Esophagus (tissue), 2 donors: ENCODE measurements at regions not wholly inside any gene's neighbourhood (a gene's known extent, or its start where the extent isn't known, plus 50 kb on each side); places are given as distances from the start of the nearest gene placed in this dataset.

Experiments
- H3K27ac ChIP-seq, 2 donors: one replicate each; pipeline ENCODE4 v1.5.1; 2013; ENCODE audit warnings: low read depth in 2 of 2, mild to moderate bottlenecking in 2 of 2, inconsistent platforms in 1 of 2, low read length in 1 of 2, moderate library complexity in 1 of 2
- H3K27me3 ChIP-seq, 2 donors: one replicate each; pipeline ENCODE4 v1.6.1; 2013; ENCODE audit warnings: low read length in 2 of 2, control low read depth in 1 of 2, mild to moderate bottlenecking in 1 of 2; ENCODE audit not compliant: insufficient read depth in 2 of 2, control insufficient read depth in 1 of 2
- H3K36me3 ChIP-seq, 2 donors: one replicate each; pipeline ENCODE4 v1.6.1; 2013; ENCODE audit warnings: low read length in 1 of 2; ENCODE audit not compliant: control insufficient read depth in 2 of 2, insufficient read depth in 2 of 2
- H3K4me1 ChIP-seq, 2 donors: one replicate each; pipeline ENCODE4 v1.6.1; 2013; ENCODE audit warnings: low read length in 1 of 2; ENCODE audit not compliant: control insufficient read depth in 2 of 2, insufficient read depth in 2 of 2
- H3K4me3 ChIP-seq, 2 donors: one replicate each; pipeline ENCODE4 v1.5.1; 2013; ENCODE audit warnings: low read length in 2 of 2, mild to moderate bottlenecking in 2 of 2, low read depth in 1 of 2, moderate library complexity in 1 of 2
- H3K9me3 ChIP-seq, 2 donors: one replicate each; pipeline ENCODE4 v1.6.1; 2013; ENCODE audit warnings: mild to moderate bottlenecking in 2 of 2, low read depth in 1 of 2, low read length in 1 of 2, moderate library complexity in 1 of 2; ENCODE audit not compliant: control insufficient read depth in 2 of 2, insufficient read depth in 1 of 2
- WGBS, 2 donors: extraction: QIAGEN DNeasy Blood & Tissue Kit; methylation state at CpG; one replicate each; pipeline ENCODE4 v1.1.7; 2013; 5-methylcytosine and 5-hydroxymethylcytosine counted together
- donor health status: healthy with polysubstance abuse.
- donor health status: Bipolar disorder and iron deficiency.

DNA sequence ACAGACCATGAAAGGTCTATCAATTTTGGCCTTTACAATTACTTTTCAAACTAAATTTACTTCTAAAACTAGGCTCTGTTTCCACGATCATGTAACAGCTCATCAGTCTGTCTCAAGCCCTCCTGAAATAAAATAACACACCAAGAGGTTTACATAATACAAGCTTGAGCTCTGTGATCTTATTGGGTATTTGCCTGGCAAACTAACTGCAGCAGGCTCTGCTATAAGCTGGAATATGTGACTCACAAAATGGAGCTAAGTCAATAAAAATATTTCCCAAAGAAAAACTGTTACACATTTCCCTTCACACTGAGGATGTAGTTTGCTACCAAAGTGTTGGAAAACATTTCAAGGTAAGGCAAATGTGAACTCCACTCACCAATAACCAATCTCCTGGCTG is 94.7 kb upstream of the GPM6B start:
- Histone ChIP-seq H3K27me3 (peaks cover 0 to 12% of the 10 kb centered on the region in 2 donors), H3K4me1 (no peaks in the 10 kb centered on the region), H3K27ac (no peak overlapping the region), H3K36me3 (no peaks in the 10 kb centered on the region), H3K4me3 (no peak overlapping the region), H3K9me3 (no peaks in the 10 kb centered on the region)
- WGBS, 2 donors, result 48 to 65% methylated on average over 1 of the region's 1 CpG

DNA sequence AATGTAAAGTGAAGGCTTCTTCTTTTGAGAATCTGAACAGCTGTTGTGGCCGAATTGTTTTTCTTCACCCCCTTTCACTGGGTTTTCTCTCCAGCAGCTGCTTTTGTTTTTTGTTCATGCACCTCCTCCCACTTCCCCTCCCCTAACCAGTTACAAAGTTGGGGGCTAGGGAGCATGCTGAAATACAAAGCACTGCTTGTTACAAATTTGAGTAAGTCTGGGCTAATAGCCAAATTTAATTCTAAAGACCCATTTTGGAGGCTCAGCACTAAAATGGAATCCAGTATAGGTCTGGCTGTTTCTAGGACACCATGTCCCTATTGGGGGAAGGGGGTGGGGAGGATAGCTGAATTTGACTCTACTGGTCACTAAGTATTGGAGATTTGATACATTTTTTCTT is 89.2 kb upstream of the GPM6B start:
- no peaks in the 10 kb centered on the region for H3K4me1 ChIP-seq
- no peaks in the 10 kb centered on the region for H3K9me3 ChIP-seq
- no peak overlapping the region for H3K4me3 ChIP-seq
- no peaks in the 10 kb centered on the region for H3K36me3 ChIP-seq
- peaks cover 0 to 8% of the 10 kb centered on the region in 2 donors for H3K27me3 ChIP-seq
- no peak overlapping the region for H3K27ac ChIP-seq
- WGBS, 2 donors, result 27 to 32% methylated on average over 1 of the region's 1 CpG

DNA sequence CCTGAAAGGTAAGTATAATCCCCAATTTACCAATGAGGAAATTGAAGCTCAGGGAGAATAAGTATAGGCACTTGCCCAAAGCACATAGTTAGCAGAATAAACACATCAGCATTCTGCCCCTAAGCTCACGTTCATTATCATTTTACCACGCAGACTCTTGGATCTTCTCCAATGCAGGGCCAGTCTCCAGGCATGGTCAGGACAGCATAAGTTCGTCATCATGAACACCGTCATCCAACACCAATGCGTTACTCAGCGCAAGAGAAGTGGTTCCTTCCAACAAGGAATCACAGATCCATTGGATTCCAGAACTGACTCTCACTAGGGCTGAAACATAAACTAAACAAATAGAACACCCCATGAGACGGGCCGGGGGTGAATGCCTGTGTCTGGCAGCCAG is 86.5 kb upstream of the GPM6B start:
- H3K27me3 ChIP-seq, result peaks cover 0 to 4% of the 10 kb centered on the region in 2 donors
- 73 to 74% methylated on average over 8 of the region's 8 CpGs for whole genome bisulfite sequencing, 2 donors
- H3K9me3 ChIP-seq, result no peaks in the 10 kb centered on the region
- H3K36me3 ChIP-seq, result no peaks in the 10 kb centered on the region
- no peak overlapping the region for H3K27ac ChIP-seq
- no peaks in the 10 kb centered on the region for H3K4me1 ChIP-seq
- H3K4me3 ChIP-seq, result no peak overlapping the region

DNA sequence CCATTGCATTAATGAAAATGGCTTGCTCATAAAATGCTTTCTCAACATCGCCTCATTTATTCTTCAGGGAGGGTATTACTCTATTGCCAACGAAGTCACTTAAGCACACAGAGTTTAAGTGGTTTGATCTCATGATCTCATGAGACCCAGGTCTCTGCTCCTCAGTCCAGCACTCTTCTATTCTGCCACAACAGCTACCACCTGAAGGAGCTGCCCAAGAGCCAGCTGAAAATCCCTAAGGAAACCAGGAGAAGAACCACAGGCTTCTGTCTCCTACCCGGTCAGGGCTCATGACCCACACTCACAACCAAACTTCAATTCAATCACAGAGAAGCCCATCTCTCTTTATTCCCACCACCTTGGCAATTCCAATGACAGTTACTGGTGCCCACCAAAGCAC is 85.5 kb upstream of the GPM6B start:
- Histone ChIP-seq H3K4me3 (no peak overlapping the region), H3K4me1 (no peaks in the 10 kb centered on the region), H3K36me3 (no peaks in the 10 kb centered on the region), H3K27me3 (peaks cover 0 to 2% of the 10 kb centered on the region in 2 donors), H3K27ac (no peak overlapping the region), H3K9me3 (no peaks in the 10 kb centered on the region)
- 89% methylated on average over 3 of the region's 3 CpGs for WGBS, 2 donors

DNA sequence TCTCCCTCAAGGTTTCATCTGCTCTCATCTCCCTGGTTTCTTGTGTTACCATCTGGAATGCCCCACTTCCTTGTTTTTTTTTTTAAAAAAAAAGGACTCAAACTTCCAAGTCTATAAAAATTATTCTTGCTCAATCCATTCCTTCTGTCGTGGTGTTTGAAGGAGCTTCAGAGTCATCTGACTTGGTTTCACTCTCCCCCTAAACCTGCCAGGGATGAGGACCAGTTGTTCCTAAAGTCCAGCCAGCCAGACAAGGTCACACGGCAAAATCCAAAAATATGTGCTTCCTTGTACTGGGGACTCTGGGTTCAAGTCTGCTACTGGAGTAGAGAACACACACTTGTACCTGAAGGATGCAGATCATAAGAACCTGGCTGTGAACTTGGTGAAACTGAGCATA is 84.5 kb upstream of the GPM6B start:
- Histone ChIP-seq H3K4me3 (no peak overlapping the region), H3K9me3 (no peaks in the 10 kb centered on the region), H3K36me3 (no peaks in the 10 kb centered on the region), H3K27ac (no peak overlapping the region), H3K27me3 (no peaks in the 10 kb centered on the region), H3K4me1 (no peaks in the 10 kb centered on the region)
- WGBS, 2 donors, result 69 to 73% methylated on average over 2 of the region's 2 CpGs

DNA sequence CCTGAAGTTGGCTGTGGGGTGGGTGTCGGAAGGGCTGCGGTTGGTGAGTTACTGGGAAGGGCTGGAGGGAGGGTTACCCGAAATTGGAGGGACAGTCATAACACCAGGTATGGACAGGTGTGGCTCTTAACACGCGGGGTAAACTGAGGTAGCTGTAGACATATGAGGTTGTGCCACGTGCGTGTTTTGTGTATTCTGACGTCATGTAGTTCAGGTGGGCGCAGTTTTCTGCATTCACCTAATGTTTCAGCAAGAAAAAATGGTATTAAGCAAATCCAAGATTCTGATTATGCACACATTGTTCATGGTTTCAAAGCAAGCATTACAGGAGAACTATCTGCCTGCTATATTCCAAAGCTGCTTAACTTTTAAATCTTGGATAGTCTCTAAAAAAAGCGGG is 83.5 kb upstream of the GPM6B start:
- 88 to 92% methylated on average over 10 of the region's 10 CpGs for WGBS, 2 donors
- Histone ChIP-seq H3K36me3 (no peaks in the 10 kb centered on the region), H3K4me1 (no peaks in the 10 kb centered on the region), H3K9me3 (no peaks in the 10 kb centered on the region), H3K27ac (no peak overlapping the region), H3K27me3 (no peaks in the 10 kb centered on the region), H3K4me3 (no peak overlapping the region)

DNA sequence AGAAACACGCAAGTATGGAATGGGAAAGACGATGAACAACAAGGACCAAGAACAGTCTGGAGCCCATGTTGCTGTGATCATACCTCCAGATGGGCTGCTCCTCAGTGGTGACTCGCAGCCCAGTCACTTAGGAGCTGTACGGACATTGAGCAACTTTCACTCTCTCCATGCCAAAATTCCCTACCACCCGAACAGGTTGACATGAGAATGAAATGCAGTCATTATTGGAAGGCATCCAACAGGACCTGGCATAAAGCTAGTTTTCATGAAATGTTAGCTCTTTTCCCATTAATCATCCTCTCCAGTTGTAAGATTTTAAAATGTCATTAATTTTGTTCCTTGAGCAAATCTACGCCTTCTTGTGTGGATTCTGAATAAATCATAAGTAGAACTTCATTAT is 82.7 kb upstream of the GPM6B start:
- Histone ChIP-seq H3K9me3 (no peaks in the 10 kb centered on the region), H3K36me3 (no peaks in the 10 kb centered on the region), H3K27ac (no peak overlapping the region), H3K4me1 (no peaks in the 10 kb centered on the region), H3K27me3 (no peaks in the 10 kb centered on the region), H3K4me3 (no peak overlapping the region)
- 29 to 48% methylated on average over 6 of the region's 6 CpGs for WGBS, 2 donors

DNA sequence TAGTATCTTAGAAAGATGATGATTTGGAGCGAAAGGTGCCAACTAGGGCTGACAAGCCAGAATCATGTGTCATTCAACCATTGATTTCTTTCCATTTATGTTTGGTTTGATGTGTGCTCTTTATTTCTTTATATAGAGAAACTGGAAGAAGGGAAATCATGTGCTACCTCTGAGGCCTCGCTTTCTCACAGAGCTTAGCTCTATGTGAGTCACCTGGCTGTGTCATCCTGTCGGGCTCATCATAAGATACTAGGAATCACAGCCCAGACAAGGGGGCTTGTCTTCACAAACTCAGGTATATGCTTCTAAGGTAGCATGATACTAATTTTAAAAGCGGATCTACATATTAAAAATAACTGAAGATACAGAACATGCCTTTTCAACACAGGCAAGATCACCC is 81.7 kb upstream of the GPM6B start:
- Histone ChIP-seq H3K4me1 (no peaks in the 10 kb centered on the region), H3K4me3 (no peak overlapping the region), H3K36me3 (no peaks in the 10 kb centered on the region), H3K9me3 (no peaks in the 10 kb centered on the region), H3K27ac (no peak overlapping the region), H3K27me3 (no peaks in the 10 kb centered on the region)
- WGBS, 2 donors, result 72 to 76% methylated on average over 4 of the region's 4 CpGs

DNA sequence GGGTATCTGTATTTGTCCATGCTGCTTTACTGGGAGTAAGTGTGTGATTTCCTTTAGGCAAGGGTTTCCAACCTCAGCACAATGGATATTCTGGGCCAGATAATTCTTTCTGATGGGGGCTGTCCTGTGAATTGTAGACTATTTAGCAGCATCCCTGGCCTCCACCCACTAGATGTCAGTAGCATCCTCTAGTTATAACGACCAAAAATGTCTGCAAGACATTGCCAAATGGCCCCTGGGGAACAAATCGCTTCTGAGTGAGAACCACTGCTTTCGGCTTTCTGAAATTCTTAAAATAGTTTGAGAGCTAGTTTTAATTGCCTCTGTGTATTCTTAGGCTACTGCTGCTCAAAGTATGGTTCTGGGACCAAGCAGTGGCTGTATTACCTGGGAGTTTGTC is 81.2 kb upstream of the GPM6B start:
- H3K36me3 ChIP-seq, result no peaks in the 10 kb centered on the region
- 54 to 65% methylated on average over 3 of the region's 3 CpGs for WGBS, 2 donors
- H3K4me3 ChIP-seq, result no peak overlapping the region
- no peaks in the 10 kb centered on the region for H3K27me3 ChIP-seq
- no peaks in the 10 kb centered on the region for H3K9me3 ChIP-seq
- no peak overlapping the region for H3K27ac ChIP-seq
- H3K4me1 ChIP-seq, result no peaks in the 10 kb centered on the region

DNA sequence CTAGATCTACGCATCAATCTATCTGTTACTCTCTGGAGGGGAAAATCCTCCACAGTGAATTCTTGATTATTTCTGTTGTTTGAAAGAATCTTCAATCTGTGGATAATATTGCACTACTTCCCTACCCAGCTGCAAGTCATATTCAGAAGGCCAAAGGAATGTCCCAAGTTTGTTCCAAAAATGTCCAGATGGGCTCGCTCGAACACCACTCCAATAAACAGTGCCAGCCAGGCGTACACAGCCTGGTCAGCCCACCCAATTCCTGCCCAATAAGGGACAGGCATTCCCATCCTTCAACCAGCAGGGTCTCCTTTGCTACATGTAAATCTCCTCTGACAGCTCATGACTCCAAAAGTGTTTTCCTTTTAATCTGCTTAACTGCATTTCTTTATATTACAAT is 80.7 kb upstream of the GPM6B start:
- no peak overlapping the region for H3K27ac ChIP-seq
- H3K9me3 ChIP-seq, result no peaks in the 10 kb centered on the region
- 71 to 74% methylated on average over 4 of the region's 4 CpGs for WGBS, 2 donors

More for the DNA sequence above, 80.7 kb upstream of the GPM6B start:
- H3K4me3 ChIP-seq, result no peak overlapping the region
- no peaks in the 10 kb centered on the region for H3K4me1 ChIP-seq
- no peaks in the 10 kb centered on the region for H3K27me3 ChIP-seq
- H3K36me3 ChIP-seq, result no peaks in the 10 kb centered on the region
